Caki2 (cell line): ENCODE measurements at regions not wholly inside any gene's neighbourhood (a gene's known extent, or its start where the extent isn't known, plus 50 kb on each side); places are given as distances from the start of the nearest gene placed in this dataset.

Experiments
- DNase-seq: peaks from one replicate; pipeline ENCODE4 v3.0.0-alpha.2; 2015; ENCODE audit warnings: low read depth
- in situ Hi-C: cut with HindIII; loops from 2 replicates; pipeline ENCODE4 v1.10.0; 2016; ENCODE audit warnings: low sequenced_read_pairs, low pct_unique_long_range_greater_than_20kb, mixed read lengths

GRCh38 chr11:113591117-113591516 is 115.0 kb downstream of the TMPRSS5 start:
- in situ Hi-C loops = no loop called here
- no peak for DNase-seq

GRCh38 chr11:113587308-113587739 is 112.1 kb upstream of the DRD2 start:
- no peak for DNase-seq
- in situ Hi-C loops = no loop called here

GRCh38 chr11:113584371-113584770 is 109.2 kb upstream of the DRD2 start:
- in situ Hi-C loops = no loop called here
- no peak for DNase-seq

GRCh38 chr11:113581713-113582112 is 106.5 kb upstream of the DRD2 start:
- in situ Hi-C loops = no loop called here
- DNase-seq = no peak

- no peak for DNase-seq
- in situ Hi-C loops = no loop called here
Observed at GRCh38 chr11:113579292-113579940, 104.2 kb upstream of the DRD2 start.

- no peak for DNase-seq
- in situ Hi-C loops = no loop called here
Observed at GRCh38 chr11:113578715-113579250, 103.6 kb upstream of the DRD2 start.

GRCh38 chr11:113578033-113578380 is 102.8 kb upstream of the DRD2 start:
- in situ Hi-C loops = no loop called here
- no peak for DNase-seq

GRCh38 chr11:113577356-113578032 is 102.3 kb upstream of the DRD2 start:
- no peak for DNase-seq

GRCh38 chr11:113574586-113574985 is 99.4 kb upstream of the DRD2 start:
- no peak for DNase-seq
- in situ Hi-C loops = no loop called here

More at GRCh38 chr11:113577356-113578032, 102.3 kb upstream of the DRD2 start:
- in situ Hi-C loops = no loop called here

GRCh38 chr11:113574171-113574570 is 99.0 kb upstream of the DRD2 start:
- no peak for DNase-seq
- in situ Hi-C loops = no loop called here

GRCh38 chr11:113572136-113572735 is 97.0 kb upstream of the DRD2 start:
- no peak for DNase-seq
- in situ Hi-C loops = no loop called here

GRCh38 chr11:113571531-113571930 is 96.3 kb upstream of the DRD2 start:
- DNase-seq = no peak
- in situ Hi-C loops = no loop called here

GRCh38 chr11:113570906-113571305 is 95.7 kb upstream of the DRD2 start:
- in situ Hi-C loops = no loop called here
- no peak for DNase-seq

- in situ Hi-C loops = no loop called here
- DNase-seq = no peak
Observed at GRCh38 chr11:113569391-113569790, 94.2 kb upstream of the DRD2 start.

GRCh38 chr11:113568566-113568965 is 93.4 kb upstream of the DRD2 start:
- DNase-seq = no peak
- in situ Hi-C loops = no loop called here

GRCh38 chr11:113567867-113568544 is 92.8 kb upstream of the DRD2 start:
- DNase-seq = no peak
- in situ Hi-C loops = no loop called here

GRCh38 chr11:113567097-113567496 is 91.9 kb upstream of the DRD2 start:
- in situ Hi-C loops = no loop called here
- DNase-seq = no peak

GRCh38 chr11:113564527-113565130 is 89.4 kb upstream of the DRD2 start:
- no peak for DNase-seq
- in situ Hi-C loops = no loop called here
